ENCODE measurements at regions not wholly inside any gene's neighbourhood (a gene's known extent, or its start where the extent isn't known, plus 50 kb on each side); places are given as distances from the start of the nearest gene placed in this dataset.

DNA sequence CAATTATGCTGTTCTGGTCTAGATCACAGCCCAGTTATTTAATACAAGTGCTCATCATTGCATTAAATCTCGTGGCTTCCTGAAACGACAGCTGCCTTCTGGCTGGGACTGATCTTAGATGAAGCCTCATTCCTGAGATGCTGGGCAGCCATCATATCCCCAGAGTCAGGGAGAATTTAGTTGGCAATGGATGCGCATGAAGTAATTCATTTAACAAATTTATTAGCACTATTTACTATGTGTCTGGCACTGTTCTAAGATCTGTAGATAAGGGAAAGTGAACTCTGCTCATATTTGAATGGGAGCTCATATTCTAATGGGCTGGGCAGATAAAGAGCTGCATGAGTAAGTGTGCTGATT lies 244.7 kb downstream of the KCNS3 start:
- no peak for DNase-seq

DNA sequence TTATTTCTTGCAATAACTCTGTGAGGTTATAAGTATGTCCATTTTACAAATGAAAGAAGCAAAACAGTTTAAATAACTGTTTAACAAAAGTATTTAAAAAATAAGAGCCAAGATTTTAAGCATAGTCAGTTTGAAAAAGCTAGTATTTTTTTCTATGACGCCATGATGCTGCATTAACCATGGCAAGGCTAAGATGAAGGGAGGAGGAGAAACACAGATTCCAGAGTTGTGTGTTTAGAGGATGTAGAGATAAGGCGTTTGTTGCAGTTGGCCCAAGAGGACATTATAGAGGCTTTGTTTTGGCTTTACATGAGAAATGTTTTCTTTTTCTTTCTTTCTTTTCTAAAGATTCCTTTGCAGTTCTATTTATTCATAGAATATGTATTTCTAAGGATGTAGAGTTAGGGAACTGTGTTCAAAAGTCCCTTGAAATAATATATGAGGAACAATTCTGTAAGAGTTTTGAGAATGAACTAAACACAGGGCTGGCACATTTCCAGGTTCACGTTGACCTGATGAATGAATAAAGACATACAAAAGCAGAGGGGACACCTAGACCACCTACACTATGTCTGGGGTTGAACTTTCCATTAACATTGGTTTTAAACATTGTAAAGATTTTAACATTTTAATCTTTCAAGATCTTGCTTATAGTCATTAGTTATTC lies 244.2 kb downstream of the KCNS3 start:
- no peak for DNase-seq

DNA sequence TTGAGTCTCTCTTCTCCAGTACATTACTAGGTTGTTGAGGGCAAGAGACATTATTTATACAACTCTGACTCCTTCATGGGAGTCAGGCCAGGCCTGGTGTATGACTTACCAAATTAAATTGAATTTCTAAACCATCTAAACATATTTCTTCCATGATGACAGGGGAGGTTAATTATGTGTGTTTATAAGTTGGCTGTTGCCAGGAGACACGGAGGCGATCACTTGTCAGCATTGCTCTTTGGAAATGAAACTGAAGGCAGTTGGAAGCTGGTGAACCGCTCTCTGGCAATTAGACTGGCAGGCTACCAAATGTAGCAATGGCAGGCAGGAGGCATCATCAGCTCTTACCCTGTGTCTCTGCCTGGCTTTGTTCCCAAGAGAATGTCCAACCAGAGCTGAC lies 241.4 kb downstream of the KCNS3 start:
- no peak for DNase-seq

DNA sequence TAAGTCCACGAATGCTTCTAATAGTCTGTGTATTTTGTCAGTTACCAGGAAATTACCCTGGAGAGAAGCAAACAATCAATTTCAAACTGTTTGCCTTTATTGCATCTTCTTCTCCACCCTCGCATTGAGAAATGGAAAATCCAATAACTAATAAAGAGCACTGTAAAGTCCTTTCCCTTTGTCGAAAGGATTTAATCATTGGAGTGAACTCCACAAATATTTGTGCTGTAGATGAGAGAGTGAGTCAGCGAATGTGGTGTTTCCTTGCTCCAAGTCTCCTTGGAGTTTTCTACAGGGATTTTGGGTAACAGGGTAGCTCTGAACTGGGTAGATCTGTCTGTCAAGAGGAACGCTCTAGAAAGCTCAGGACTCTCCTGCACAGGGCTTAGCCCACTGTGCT lies 240.2 kb downstream of the KCNS3 start:
- no peak for DNase-seq

DNA sequence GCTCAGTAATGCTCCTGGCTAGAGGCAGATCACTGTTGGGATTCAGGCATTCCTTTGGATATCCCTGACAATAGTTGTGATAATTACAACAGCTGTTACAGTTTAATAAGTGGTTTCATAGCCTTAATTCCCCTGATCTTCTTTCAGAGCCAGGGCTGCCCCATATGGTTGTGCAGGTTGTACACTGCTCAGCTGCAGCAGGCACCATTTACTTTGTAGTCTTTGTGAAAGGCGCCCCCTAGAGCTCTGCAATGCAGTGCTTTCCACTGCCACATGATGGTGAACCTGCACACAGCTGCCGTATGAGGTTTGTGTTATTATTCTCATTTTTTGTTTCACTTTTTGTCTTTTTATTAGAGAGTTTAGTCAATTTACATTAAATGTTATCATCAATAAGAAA lies 239.1 kb downstream of the KCNS3 start:
- peak in 1 of 5 donors; percentile 2 for DNase-seq

DNA sequence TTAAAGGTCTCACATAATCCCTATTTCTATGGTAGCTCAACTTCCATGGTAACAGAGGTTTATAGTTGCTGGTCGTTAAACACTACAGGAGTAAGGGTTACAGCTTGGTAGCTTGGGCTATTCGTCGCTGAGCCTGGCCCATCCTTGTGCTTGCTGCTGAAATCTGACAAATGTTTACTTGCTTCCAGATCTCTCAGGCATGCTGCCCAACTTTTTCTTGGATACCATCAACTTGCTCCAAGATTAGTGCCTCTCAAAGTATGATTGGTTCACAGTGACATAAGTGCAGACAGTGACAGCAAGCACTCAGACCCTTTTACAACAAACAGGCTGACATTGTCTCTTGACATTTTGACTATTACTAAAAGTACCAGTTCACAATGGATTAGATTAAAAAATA lies 231.8 kb downstream of the KCNS3 start:
- DNase-seq, result no peak

DNA sequence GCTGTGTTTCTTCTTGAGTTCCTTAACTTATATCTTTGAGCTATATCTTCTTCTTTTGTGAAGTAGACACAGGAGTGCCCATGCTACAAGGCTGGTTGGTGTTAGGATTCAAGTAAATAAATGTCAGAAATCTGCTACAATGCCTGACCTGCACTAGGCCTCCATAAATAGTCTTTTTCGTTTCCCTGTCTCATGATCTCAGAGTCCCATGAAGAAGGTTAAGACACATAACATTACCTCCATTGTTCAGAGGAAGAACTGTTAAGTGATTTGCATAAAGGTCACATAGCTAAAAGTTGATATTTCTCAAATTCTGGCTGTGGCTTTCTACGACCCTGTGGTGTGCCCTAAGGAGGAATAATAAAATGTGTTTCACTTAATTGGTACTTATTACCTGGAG lies 228.4 kb downstream of the KCNS3 start:
- no peak for DNase-seq

DNA sequence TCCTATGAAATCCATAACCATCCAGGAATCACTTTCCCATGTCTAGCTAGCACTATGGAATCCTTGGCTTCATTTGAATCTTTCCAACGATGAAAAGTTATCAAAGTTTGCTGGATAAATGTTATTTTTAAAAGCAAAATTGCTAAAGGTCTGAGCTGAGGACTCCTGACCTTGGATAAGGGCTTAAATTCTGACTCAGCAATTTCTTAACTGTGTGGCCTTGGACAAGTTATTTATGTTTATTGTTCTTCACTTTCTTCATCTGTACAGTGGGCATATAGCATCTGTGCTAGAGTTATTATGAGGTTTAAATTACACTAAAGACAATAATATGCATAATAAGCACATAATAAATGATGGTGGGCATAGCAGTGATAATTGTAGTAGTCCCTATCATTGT lies 227.5 kb downstream of the KCNS3 start:
- DNase-seq, result no peak

DNA sequence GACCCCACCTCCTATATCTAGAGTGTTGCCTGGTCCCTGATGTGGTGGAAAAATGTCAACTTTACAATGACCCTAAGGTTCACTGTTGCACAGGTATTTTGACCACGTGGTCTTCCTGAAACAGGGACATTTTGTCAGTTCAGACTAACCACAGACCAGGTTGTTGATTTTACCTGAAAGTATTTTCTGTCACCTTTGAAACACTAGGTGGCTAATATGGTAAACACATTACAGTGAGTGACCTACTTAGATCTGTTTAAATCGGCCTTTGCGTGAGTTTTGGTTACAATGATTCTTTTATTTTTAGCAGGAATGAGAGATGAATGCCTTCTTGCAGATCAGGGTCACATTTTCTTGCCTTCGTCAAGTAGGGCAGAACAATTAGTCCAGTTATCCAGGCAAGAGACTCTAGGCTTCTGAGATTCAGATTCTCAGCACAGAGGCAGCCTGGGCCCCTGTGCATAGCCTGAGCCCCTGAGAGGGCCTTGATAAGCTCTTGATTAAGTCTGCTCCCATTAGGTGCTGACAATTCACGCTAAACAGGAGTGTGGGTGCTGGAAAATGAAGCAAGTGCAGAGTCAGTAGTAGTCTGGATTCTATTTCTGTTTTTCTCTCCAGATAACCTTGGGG lies 226.2 kb downstream of the KCNS3 start:
- DNase-seq, result no peak

DNA sequence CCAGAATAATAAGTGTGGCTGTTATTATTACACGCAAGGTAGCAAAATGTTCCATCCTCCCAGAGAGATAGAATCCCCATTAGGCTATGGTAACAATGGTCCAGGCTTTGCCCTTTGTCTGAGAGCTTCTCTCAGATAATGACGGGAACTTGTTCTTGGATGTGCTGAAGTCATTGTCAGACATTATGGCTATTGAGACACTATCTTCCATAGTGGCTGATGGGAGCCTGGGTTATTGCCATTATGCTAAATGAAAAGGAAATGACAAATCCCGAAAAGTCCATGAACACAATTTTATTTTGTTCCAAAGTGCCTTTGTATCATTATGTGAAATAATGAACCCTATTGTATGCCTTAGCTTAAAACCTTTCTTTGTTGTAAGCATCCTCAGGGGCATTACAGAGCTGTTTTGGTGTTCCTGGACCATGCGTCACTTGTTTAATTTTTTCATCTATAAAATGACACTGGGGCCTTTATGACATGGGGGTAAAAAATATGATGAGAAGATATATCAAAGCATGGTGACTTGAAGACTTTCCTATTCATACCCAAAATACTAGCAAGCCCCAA lies 218.5 kb downstream of the KCNS3 start:
- DNase-seq, result no peak

DNA sequence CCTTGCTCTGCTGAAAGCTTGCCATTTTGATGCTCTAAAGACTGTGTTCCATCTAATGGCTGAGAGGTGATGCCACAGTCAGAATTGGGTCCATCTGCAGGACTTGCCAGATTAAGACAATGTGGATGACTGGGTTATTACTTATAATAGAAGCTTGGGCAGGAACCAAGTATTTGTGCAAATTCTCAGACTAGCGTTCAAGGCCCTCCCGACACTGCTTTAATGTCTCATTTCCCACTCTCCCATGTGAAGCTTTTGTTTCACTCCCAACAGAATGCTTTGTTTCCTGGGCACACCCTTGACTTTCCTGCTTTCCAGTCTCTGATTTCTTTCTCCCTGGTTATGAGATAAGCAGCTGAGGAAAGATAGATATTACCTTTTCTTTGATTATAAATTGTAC lies 215.8 kb downstream of the KCNS3 start:
- no peak for DNase-seq

DNA sequence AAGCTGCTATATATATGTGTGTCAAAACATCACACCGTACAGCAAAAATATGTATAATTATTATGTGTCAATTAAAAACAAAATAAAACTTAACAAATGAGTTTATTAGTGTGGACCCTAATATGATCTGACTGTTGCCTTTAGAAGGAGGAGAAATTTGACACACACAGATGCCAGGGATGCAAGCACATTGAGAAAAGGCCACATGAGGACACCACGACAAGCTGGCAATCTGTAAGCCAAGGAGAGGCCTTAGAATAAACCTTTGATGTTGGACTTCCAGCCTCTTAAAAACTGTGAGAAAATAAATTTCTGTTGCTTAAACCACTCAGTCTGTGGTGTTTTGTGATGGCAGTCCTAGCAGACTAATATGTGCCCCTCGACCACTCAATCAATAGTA lies 214.7 kb downstream of the KCNS3 start:
- no peak for DNase-seq

DNA sequence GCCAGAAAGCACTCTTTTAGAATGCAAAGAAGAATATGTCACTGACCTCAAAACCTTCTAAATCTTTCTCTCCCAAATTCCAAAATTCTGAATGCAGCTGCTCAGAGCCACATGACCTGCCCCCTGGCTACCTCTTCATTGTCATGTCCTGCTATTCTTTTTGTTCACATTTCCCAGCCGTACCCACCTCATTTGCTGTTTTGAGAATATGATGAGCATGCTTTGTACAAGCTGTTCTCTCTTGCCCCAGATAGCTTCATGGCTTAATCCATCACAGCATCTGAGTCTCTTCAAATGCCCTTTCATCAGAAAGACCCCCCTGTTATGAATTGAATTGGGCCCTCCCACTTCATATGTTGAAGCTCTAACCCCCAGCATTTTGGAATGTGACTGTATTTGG lies 214.3 kb downstream of the KCNS3 start:
- DNase-seq, result no peak

DNA sequence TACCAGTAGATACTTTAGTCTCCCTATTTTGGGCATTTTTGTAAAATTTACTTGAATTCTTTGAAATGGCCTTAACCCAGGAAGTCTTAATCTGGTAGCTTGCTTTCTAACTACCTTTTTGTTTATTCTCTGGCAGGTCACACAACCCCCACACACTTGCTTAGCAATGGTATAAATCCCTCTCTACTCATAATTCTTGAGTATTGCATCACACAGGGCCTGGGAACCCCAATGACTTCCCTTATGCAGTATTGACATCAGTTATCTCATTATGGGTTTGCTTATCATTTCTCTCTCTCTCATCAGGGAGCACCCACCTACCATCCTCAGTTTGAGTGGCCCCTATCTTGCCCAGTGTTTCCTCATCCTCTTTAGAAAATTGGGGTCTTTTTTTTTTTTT lies 207.1 kb downstream of the KCNS3 start:
- DNase-seq, result no peak

DNA sequence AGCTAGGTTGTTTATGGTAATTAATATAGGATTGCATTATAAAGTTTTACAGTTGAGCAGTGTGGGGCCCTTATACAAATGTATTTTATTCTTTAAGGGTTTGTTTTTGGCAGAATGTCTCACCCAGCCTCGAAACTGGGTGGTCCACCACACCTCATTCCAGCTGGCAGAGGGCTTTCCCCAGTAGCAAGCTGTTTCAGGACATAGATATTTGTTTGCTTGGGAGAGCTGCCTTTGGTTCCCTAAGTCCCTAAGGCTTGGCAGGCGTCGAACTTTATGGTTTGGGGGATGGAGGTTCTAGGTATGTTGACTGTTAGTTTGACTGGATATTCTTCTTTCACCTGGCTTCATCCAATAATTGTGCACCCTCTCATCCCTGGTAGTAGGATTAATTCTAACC lies 205.9 kb downstream of the KCNS3 start:
- DNase-seq, result no peak

DNA sequence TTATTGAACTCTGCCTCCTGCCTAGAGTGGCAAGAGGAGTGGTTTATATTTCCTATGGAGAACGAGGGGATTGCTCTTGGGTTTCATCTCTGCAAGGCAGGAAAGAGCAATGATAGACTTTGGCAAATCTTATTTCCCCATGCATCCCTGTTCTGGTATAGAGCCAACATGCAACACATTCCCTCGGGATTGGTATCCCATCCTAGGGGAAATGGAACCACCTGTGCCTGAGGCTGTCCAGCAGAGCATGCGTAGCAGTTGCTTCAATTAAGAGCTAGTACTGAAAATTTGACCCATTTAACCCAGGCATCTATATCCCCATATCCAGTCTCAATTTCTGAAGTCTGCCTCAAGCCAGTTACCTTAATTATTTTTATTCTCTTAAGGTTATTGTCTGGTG lies 205.3 kb downstream of the KCNS3 start:
- no peak for DNase-seq

DNA sequence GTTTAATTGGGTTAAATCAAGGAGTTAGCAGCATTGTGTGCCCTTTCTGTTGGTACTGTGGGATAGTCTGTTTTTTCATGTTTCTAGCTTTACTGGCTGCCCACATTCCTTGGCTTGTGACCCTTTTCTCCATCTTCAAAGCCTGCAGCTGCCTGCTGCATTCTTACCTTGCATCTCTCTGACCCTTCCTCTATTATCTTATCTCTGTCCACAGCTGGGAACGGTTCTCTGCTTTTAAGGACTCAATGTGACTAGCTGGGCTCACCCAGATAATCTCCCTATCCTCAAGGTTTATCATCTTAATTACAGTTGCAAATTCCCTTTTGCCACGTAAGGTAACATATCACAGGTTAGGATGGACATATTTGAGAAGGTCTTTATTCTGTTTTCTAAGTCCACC lies 199.7 kb downstream of the KCNS3 start:
- no peak for DNase-seq

DNA sequence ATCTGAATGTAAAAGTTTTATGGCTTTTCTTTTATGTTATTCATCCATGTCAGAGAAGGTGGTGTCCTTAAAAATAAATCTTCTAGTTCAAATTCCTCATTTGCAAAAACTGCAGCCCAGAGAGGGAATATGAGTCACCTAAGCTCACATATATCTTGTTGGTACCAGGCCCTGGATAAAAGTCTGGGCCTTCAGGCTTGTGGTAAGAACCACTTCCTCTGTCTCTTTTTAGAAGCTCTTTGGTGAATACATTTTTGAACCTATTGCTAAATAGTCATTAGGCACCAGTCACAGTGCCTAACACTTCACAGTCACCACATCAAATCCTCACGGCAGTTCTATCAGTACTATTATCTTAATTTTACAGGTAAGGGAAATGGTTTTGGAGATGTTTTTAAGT lies 199.2 kb downstream of the KCNS3 start:
- no peak for DNase-seq

DNA sequence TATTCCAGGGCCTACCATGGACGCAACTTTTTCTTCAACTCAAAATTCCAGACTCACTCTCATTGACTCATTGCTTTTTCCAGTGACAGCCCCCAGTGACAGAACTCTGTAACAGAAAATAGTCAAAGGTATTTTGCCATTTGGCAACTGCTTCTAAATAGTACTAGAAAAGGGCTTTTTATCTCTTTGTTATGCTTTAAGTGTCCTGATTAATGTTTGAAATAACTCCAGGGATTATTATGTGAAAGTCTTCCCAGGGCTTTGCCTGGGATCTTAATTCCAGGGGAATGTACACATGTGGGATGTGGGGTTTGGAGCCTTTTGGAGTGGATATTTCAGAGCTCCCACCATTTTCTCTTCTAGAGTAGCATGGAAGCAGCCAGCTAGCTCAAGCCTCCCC lies 198.8 kb downstream of the KCNS3 start:
- no peak for DNase-seq

DNA sequence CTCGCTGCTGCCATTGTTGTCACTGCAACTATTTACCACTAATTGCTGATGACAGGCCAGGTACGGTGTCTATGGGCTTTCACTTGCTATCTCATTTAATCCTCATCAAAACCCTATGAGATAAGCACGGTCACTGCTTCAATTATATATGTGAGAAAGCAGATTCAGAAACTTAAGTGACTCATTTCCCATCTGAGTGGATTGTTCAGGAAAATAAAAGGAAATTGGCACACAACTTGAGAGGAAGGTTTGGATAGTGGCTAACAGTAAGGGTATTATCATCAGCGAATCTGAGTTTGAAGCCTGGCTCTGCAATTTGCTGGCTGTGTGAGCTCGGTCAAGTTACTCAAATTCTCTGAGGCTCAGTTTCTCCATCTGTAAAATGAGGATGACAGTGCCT lies 196.0 kb downstream of the KCNS3 start:
- no peak for DNase-seq

DNA sequence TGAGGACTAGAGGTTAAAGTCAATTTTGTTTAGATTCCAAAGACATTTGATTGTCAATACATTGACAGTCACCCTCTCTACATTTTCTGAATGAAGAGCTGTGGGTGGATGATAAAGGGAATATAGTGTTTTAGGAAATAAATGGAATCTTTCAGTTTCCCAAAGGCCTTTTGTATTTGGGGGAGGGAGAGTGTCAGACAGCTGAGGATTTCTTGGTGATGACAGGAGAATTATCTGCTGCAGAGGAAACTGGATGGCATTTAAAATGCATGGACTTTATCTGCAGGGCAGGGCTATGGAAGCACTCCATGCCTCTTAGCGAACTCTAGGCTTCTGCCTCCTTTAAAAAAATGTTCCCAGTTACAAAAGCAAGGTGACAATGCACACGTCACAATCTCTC lies 195.1 kb downstream of the KCNS3 start:
- DNase-seq, result no peak

DNA sequence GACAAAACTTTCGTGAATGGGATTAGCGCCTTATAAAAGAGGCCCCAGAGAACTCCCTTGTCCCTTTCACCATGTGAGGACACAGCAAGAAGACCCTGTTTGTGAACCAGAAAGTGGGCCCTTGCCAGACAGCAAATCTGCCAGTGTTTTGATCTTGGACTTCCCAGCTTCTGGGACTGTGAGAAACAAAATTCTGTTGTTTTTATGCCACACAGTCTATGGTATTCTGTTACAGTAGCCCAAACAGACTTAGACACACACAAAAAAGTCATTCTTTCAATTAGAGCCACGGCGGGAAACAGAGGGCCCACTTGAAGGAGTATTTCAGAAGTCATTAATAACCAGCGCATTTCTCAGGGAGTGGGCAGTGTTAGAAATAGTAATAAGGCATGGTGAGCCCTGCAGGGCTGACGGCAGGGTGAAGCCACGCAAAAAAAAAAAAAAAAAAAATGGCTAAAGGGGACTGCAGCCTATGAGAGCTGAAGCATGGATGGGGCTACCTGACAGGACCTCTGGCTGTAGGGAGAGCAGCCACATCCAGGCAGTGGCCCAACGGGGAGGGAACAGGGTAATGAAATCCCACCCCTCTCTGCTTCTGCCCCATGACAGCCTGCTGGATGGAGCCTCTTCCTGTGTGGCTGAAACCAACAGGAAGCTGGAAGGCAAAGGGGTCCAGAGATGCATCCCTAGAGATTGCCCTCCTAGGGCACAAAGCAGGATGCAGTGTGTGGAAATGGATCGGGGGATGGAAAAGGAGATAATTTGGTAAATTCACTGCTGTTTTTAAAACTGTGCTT lies 189.3 kb downstream of the KCNS3 start:
- no peak for DNase-seq

DNA sequence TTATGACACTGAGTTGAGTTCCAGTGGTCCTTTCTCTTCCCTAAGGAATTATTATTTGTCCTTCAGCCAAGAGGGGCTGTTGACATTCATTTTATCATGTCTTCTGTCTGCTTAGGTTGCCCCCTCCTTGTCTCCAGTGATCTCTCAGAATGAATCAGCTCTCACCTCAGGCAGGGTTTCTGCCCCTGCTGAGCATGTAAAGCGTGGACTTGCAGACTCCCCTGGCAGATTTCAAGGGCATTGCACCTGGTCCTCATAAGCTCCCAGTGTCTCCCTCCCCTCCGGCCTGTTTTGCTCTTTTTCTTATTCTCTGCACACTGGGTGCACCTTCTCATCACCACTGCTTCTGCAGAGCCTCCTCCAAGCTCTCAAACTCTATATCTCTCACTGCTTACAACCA lies 188.4 kb downstream of the KCNS3 start:
- no peak for DNase-seq

DNA sequence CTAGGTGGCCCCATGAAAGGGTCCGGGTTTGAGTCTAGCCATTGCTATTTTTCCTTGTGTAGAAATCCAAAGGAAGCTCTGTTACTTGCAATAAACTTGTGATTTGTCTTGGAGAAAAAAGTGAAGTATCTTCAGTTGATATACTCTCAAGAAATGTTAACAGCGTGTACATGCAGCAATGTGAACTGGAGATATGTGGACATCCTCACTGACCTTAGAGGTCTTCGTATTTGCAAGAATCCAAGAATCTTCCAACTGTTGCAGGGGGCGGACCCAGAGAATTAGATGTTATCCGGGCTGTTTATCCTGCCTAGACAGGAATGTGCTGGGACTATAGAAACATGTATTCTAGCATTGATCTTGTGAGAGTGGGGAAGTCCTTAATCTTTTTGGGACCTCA lies 187.6 kb downstream of the KCNS3 start:
- no peak for DNase-seq
